ENCODE measurements at regions not wholly inside any gene's neighbourhood (a gene's known extent, or its start where the extent isn't known, plus 50 kb on each side); places are given as distances from the start of the nearest gene placed in this dataset.

- TF ChIP-seq CTCF (conservative IDR thresholded peaks at IDR 0.05; ENCODE audit: low read depth, low read length) (no peak), EZH2 (IDR thresholded peaks at IDR 0.05; ENCODE audit: borderline replicate concordance, low read depth, low read length, poor library complexity, severe bottlenecking) (no peak)
Observed at GRCh38 chr1:58258082-58258481, 288.4 kb downstream of the OMA1 start.
